ENCODE measurements at regions not wholly inside any gene's neighbourhood (a gene's known extent, or its start where the extent isn't known, plus 50 kb on each side); places are given as distances from the start of the nearest gene placed in this dataset.

GRCh38 chr13:75132701-75133695, 349.0 kb downstream of the TBC1D4 start:
- no peak for DNase-seq (ENCODE audit: low read depth, low spot score)

- no peak for DNase-seq (ENCODE audit: low read depth, low spot score)
These were observed 352.6 kb downstream of the TBC1D4 start for GRCh38 chr13:75129331-75129730.

GRCh38 chr13:75124415-75124814, 357.6 kb downstream of the TBC1D4 start:
- no peak for DNase-seq (ENCODE audit: low read depth, low spot score)

- no peak for DNase-seq (ENCODE audit: low read depth, low spot score)
These were observed 358.5 kb downstream of the TBC1D4 start for GRCh38 chr13:75123428-75123827.

- DNase-seq (ENCODE audit: low read depth, low spot score) = no peak
These were observed 361.9 kb downstream of the TBC1D4 start for GRCh38 chr13:75120085-75120484.

- no peak for DNase-seq (ENCODE audit: low read depth, low spot score)
These were observed 366.8 kb downstream of the TBC1D4 start for GRCh38 chr13:75115171-75115570.

GRCh38 chr13:75103976-75104375, 378.0 kb downstream of the TBC1D4 start:
- DNase-seq (ENCODE audit: low read depth, low spot score) = no peak

GRCh38 chr13:75102001-75102716, 379.8 kb downstream of the TBC1D4 start:
- peak; percentile 42 for DNase-seq (ENCODE audit: low read depth, low spot score)

GRCh38 chr13:75101348-75101747, 380.6 kb downstream of the TBC1D4 start:
- no peak for DNase-seq (ENCODE audit: low read depth, low spot score)

- no peak for DNase-seq (ENCODE audit: low read depth, low spot score)
These were observed 389.8 kb downstream of the TBC1D4 start for GRCh38 chr13:75092143-75092542.

- no peak for DNase-seq (ENCODE audit: low read depth, low spot score)
These were observed 390.3 kb downstream of the TBC1D4 start for GRCh38 chr13:75091718-75092117.

- DNase-seq (ENCODE audit: low read depth, low spot score) = no peak
These were observed 390.9 kb downstream of the TBC1D4 start for GRCh38 chr13:75090872-75091615.

- no peak for DNase-seq (ENCODE audit: low read depth, low spot score)
These were observed 393.1 kb downstream of the TBC1D4 start for GRCh38 chr13:75088915-75089314.

GRCh38 chr13:75079226-75079625, 402.7 kb downstream of the TBC1D4 start:
- DNase-seq (ENCODE audit: low read depth, low spot score) = no peak

- DNase-seq (ENCODE audit: low read depth, low spot score) = no peak
These were observed 405.5 kb downstream of the TBC1D4 start for GRCh38 chr13:75076476-75076875.

- DNase-seq (ENCODE audit: low read depth, low spot score) = no peak
These were observed 408.2 kb downstream of the TBC1D4 start for GRCh38 chr13:75073786-75074185.

GRCh38 chr13:75072891-75073290, 409.1 kb downstream of the TBC1D4 start:
- no peak for DNase-seq (ENCODE audit: low read depth, low spot score)

- no peak for DNase-seq (ENCODE audit: low read depth, low spot score)
These were observed 409.6 kb downstream of the TBC1D4 start for GRCh38 chr13:75072368-75072767.

- DNase-seq (ENCODE audit: low read depth, low spot score) = peak; percentile 3
These were observed 410.2 kb downstream of the TBC1D4 start for GRCh38 chr13:75071796-75072195.

GRCh38 chr13:75071395-75071794, 410.6 kb downstream of the TBC1D4 start:
- no peak for DNase-seq (ENCODE audit: low read depth, low spot score)

GRCh38 chr13:75061909-75062308, 420.1 kb downstream of the TBC1D4 start:
- no peak for DNase-seq (ENCODE audit: low read depth, low spot score)

- DNase-seq (ENCODE audit: low read depth, low spot score) = no peak
These were observed 426.7 kb downstream of the TBC1D4 start for GRCh38 chr13:75055296-75055695.
